IPS-NIHi7 (cell line): ENCODE measurements at regions not wholly inside any gene's neighbourhood (a gene's known extent, or its start where the extent isn't known, plus 50 kb on each side); places are given as distances from the start of the nearest gene placed in this dataset.
"Not testable (repeated sequence)": the region's sequence is repeated elsewhere in the genome, so short reads cannot be mapped to it uniquely, and the experiment has no call there.

Experiments used
- DNase-seq: peaks from one replicate; pipeline ENCODE4 v3.0.0; 2012; ENCODE audit warnings: mixed read lengths; ENCODE audit errors: extremely low spot score

- DNase-seq = no peak
These were observed 798.0 kb upstream of the RAB6C start for GRCh38 chr2:129181433-129181832.

GRCh38 chr2:129181963-129182362 is 797.5 kb upstream of the RAB6C start:
- DNase-seq = no peak

- no peak for DNase-seq
These were observed 792.1 kb upstream of the RAB6C start for GRCh38 chr2:129187343-129187742.

GRCh38 chr2:129188451-129188850 is 791.0 kb upstream of the RAB6C start:
- no peak for DNase-seq

GRCh38 chr2:129189617-129190319 is 789.7 kb upstream of the RAB6C start:
- DNase-seq = peak; percentile 45

- DNase-seq = no peak
These were observed 789.0 kb upstream of the RAB6C start for GRCh38 chr2:129190494-129190893.

- peak; percentile 59 for DNase-seq
These were observed 787.9 kb upstream of the RAB6C start for GRCh38 chr2:129191530-129191929.

GRCh38 chr2:129192117-129192516 is 787.3 kb upstream of the RAB6C start:
- DNase-seq = no peak

GRCh38 chr2:129192841-129193253 is 786.6 kb upstream of the RAB6C start:
- DNase-seq = no peak

GRCh38 chr2:129193961-129194360 is 785.5 kb upstream of the RAB6C start:
- peak; percentile 33 for DNase-seq

GRCh38 chr2:129199501-129199900 is 780.0 kb upstream of the RAB6C start:
- DNase-seq = no peak

- DNase-seq = no peak
These were observed 777.8 kb upstream of the RAB6C start for GRCh38 chr2:129201696-129202095.

- no peak for DNase-seq
These were observed 776.1 kb upstream of the RAB6C start for GRCh38 chr2:129203331-129203730.

GRCh38 chr2:129204581-129204980 is 774.9 kb upstream of the RAB6C start:
- DNase-seq = not testable (repeated sequence)

GRCh38 chr2:129205176-129205575 is 774.3 kb upstream of the RAB6C start:
- DNase-seq = no peak

GRCh38 chr2:129205766-129206165 is 773.7 kb upstream of the RAB6C start:
- no peak for DNase-seq

GRCh38 chr2:129212299-129212958 is 767.0 kb upstream of the RAB6C start:
- no peak for DNase-seq

GRCh38 chr2:129224022-129224421 is 755.4 kb upstream of the RAB6C start:
- no peak for DNase-seq

- DNase-seq = no peak
These were observed 755.0 kb upstream of the RAB6C start for GRCh38 chr2:129224486-129224885.

- DNase-seq = no peak
These were observed 750.3 kb upstream of the RAB6C start for GRCh38 chr2:129229196-129229595.

- DNase-seq = no peak
These were observed 749.5 kb upstream of the RAB6C start for GRCh38 chr2:129229830-129230441.

GRCh38 chr2:129231924-129232323 is 747.5 kb upstream of the RAB6C start:
- no peak for DNase-seq

- DNase-seq = no peak
These were observed 746.3 kb upstream of the RAB6C start for GRCh38 chr2:129233166-129233565.
